ENCODE measurements at regions not wholly inside any gene's neighbourhood (a gene's known extent, or its start where the extent isn't known, plus 50 kb on each side); places are given as distances from the start of the nearest gene placed in this dataset.
"Not testable (repeated sequence)": the region's sequence is repeated elsewhere in the genome, so short reads cannot be mapped to it uniquely, and the experiment has no call there.

- Histone ChIP-seq H2AK5ac (ENCODE audit: low read length) (no peak overlapping the region), H3K18ac (ENCODE audit: low read length) (no peak overlapping the region), H3K9me3 (ENCODE audit: insufficient read depth, low read depth, low read length) (no peaks in the 10 kb centered on the region), H3K27me3 (ENCODE audit: insufficient read depth, low read length) (peaks cover 1% of the 10 kb centered on the region), H3K4me1 (ENCODE audit: control insufficient read depth in 1 of 2, insufficient read depth in 2 of 2, low read length in 2 of 2) (peaks cover 4% of the 10 kb centered on the region in 2 experiments), H3K27ac (ENCODE audit: low read depth, low read length) (no peak overlapping the region), H3K9ac (ENCODE audit: low read length) (no peak overlapping the region), H4K91ac (ENCODE audit: low read depth, low read length) (no peak overlapping the region), H3K4me3 (ENCODE audit: low read depth, low read length) (no peak overlapping the region), H3K79me2 (ENCODE audit: control insufficient read depth, insufficient read depth, low read length, poor library complexity) (no peaks in the 10 kb centered on the region), H4K12ac (ENCODE audit: low read depth, low read length) (no peak overlapping the region), H3K36me3 (ENCODE audit: control insufficient read depth in 1 of 2, insufficient read depth in 2 of 2, low read length in 2 of 2) (no peaks in the 10 kb centered on the region), H3K4me2 (ENCODE audit: low read length) (no peak overlapping the region), H2AFZ (ENCODE audit: insufficient read depth, low read length, poor library complexity) (no peak overlapping the region), H2BK120ac (ENCODE audit: insufficient read depth, low read length, poor library complexity) (no peak overlapping the region), H3K14ac (ENCODE audit: low read length) (no peak overlapping the region), H2BK12ac (ENCODE audit: low read length) (no peak overlapping the region), H4K8ac (ENCODE audit: low read depth, low read length) (no peak overlapping the region), H3K79me1 (ENCODE audit: low read length) (no peaks in the 10 kb centered on the region), H3K4ac (ENCODE audit: low read depth, low read length) (no peak overlapping the region), H3K23ac (ENCODE audit: low read length) (no peak overlapping the region), H2BK5ac (ENCODE audit: low read depth, low read length, poor library complexity) (no peak overlapping the region)
- DNase-seq: peak in 1 of 2 donors; percentile 49
- WGBS (ENCODE audit: extremely low coverage, insufficient coverage, insufficient read length): no CpG with 5 or more reads among the region's 3 CpGs
Observed at GRCh38 chr5:174943785-174944184, 219.4 kb downstream of the MSX2 start.

GRCh38 chr5:174943002-174943401 is 218.6 kb downstream of the MSX2 start:
- H2BK12ac ChIP-seq (ENCODE audit: low read length); H3K79me2 ChIP-seq (ENCODE audit: control insufficient read depth, insufficient read depth, low read length, poor library complexity); H3K9me3 ChIP-seq (ENCODE audit: insufficient read depth, low read depth, low read length); H3K79me1 ChIP-seq (ENCODE audit: low read length); H2AK5ac ChIP-seq (ENCODE audit: low read length); H3K14ac ChIP-seq (ENCODE audit: low read length); H4K91ac ChIP-seq (ENCODE audit: low read depth, low read length); H2AFZ ChIP-seq (ENCODE audit: insufficient read depth, low read length, poor library complexity); H3K4me1 ChIP-seq (ENCODE audit: control insufficient read depth in 1 of 2, insufficient read depth in 2 of 2, low read length in 2 of 2); H4K12ac ChIP-seq (ENCODE audit: low read depth, low read length); H3K27ac ChIP-seq (ENCODE audit: low read depth, low read length); H3K4me2 ChIP-seq (ENCODE audit: low read length); H3K18ac ChIP-seq (ENCODE audit: low read length); H3K4ac ChIP-seq (ENCODE audit: low read depth, low read length); H4K8ac ChIP-seq (ENCODE audit: low read depth, low read length); H3K23ac ChIP-seq (ENCODE audit: low read length); H3K4me3 ChIP-seq (ENCODE audit: low read depth, low read length); H3K27me3 ChIP-seq (ENCODE audit: insufficient read depth, low read length); H2BK120ac ChIP-seq (ENCODE audit: insufficient read depth, low read length, poor library complexity); H2BK5ac ChIP-seq (ENCODE audit: low read depth, low read length, poor library complexity); DNase-seq; H3K9ac ChIP-seq (ENCODE audit: low read length); H3K36me3 ChIP-seq (ENCODE audit: control insufficient read depth in 1 of 2, insufficient read depth in 2 of 2, low read length in 2 of 2): not testable (repeated sequence)
- no CpG with 5 or more reads among the region's 1 CpG for WGBS (ENCODE audit: extremely low coverage, insufficient coverage, insufficient read length)

GRCh38 chr5:174937201-174938123 is 213.1 kb downstream of the MSX2 start:
- Histone ChIP-seq H3K27ac (ENCODE audit: low read depth, low read length) (no peak overlapping the region), H4K12ac (ENCODE audit: low read depth, low read length) (no peak overlapping the region), H2AFZ (ENCODE audit: insufficient read depth, low read length, poor library complexity) (no peak overlapping the region), H3K36me3 (ENCODE audit: control insufficient read depth in 1 of 2, insufficient read depth in 2 of 2, low read length in 2 of 2) (no peaks in the 10 kb centered on the region), H4K8ac (ENCODE audit: low read depth, low read length) (no peak overlapping the region), H3K4me3 (ENCODE audit: low read depth, low read length) (no peak overlapping the region), H3K18ac (ENCODE audit: low read length) (no peak overlapping the region), H4K91ac (ENCODE audit: low read depth, low read length) (no peak overlapping the region), H3K9me3 (ENCODE audit: insufficient read depth, low read depth, low read length) (peaks cover 2% of the 10 kb centered on the region), H3K79me1 (ENCODE audit: low read length) (no peaks in the 10 kb centered on the region), H3K79me2 (ENCODE audit: control insufficient read depth, insufficient read depth, low read length, poor library complexity) (no peaks in the 10 kb centered on the region), H3K27me3 (ENCODE audit: insufficient read depth, low read length) (peaks cover 2% of the 10 kb centered on the region), H2AK5ac (ENCODE audit: low read length) (no peak overlapping the region), H2BK120ac (ENCODE audit: insufficient read depth, low read length, poor library complexity) (no peak overlapping the region), H3K4me1 (ENCODE audit: control insufficient read depth in 1 of 2, insufficient read depth in 2 of 2, low read length in 2 of 2) (peaks cover 0 to 5% of the 10 kb centered on the region in 2 experiments), H3K4ac (ENCODE audit: low read depth, low read length) (no peak overlapping the region), H3K23ac (ENCODE audit: low read length) (no peak overlapping the region), H2BK5ac (ENCODE audit: low read depth, low read length, poor library complexity) (no peak overlapping the region), H3K9ac (ENCODE audit: low read length) (no peak overlapping the region), H2BK12ac (ENCODE audit: low read length) (no peak overlapping the region), H3K4me2 (ENCODE audit: low read length) (no peak overlapping the region), H3K14ac (ENCODE audit: low read length) (no peak overlapping the region)
- peak in 1 of 2 donors; percentile 6 for DNase-seq
- whole genome bisulfite sequencing (ENCODE audit: extremely low coverage, insufficient coverage, insufficient read length): no CpG with 5 or more reads among the region's 6 CpGs

- H2BK120ac ChIP-seq (ENCODE audit: insufficient read depth, low read length, poor library complexity): no peak overlapping the region
Observed at GRCh38 chr5:174935854-174936474, 211.6 kb downstream of the MSX2 start.

More at GRCh38 chr5:174935854-174936474, 211.6 kb downstream of the MSX2 start:
- WGBS (ENCODE audit: extremely low coverage, insufficient coverage, insufficient read length): no CpG with 5 or more reads among the region's 9 CpGs
- Histone ChIP-seq H3K79me1 (ENCODE audit: low read length) (no peaks in the 10 kb centered on the region), H4K12ac (ENCODE audit: low read depth, low read length) (no peak overlapping the region), H3K9ac (ENCODE audit: low read length) (no peak overlapping the region), H3K23ac (ENCODE audit: low read length) (no peak overlapping the region), H2AK5ac (ENCODE audit: low read length) (no peak overlapping the region), H3K14ac (ENCODE audit: low read length) (no peak overlapping the region), H3K4me2 (ENCODE audit: low read length) (no peak overlapping the region), H3K18ac (ENCODE audit: low read length) (no peak overlapping the region), H3K9me3 (ENCODE audit: insufficient read depth, low read depth, low read length) (peaks cover 2% of the 10 kb centered on the region), H3K4me1 (ENCODE audit: control insufficient read depth in 1 of 2, insufficient read depth in 2 of 2, low read length in 2 of 2) (peaks cover 0 to 5% of the 10 kb centered on the region in 2 experiments), H4K8ac (ENCODE audit: low read depth, low read length) (no peak overlapping the region), H3K27me3 (ENCODE audit: insufficient read depth, low read length) (peaks cover 2% of the 10 kb centered on the region), H2BK5ac (ENCODE audit: low read depth, low read length, poor library complexity) (no peak overlapping the region), H2AFZ (ENCODE audit: insufficient read depth, low read length, poor library complexity) (no peak overlapping the region), H3K79me2 (ENCODE audit: control insufficient read depth, insufficient read depth, low read length, poor library complexity) (no peaks in the 10 kb centered on the region), H3K36me3 (ENCODE audit: control insufficient read depth in 1 of 2, insufficient read depth in 2 of 2, low read length in 2 of 2) (no peaks in the 10 kb centered on the region), H3K27ac (ENCODE audit: low read depth, low read length) (no peak overlapping the region), H2BK12ac (ENCODE audit: low read length) (no peak overlapping the region), H3K4ac (ENCODE audit: low read depth, low read length) (no peak overlapping the region), H3K4me3 (ENCODE audit: low read depth, low read length) (no peak overlapping the region), H4K91ac (ENCODE audit: low read depth, low read length) (no peak overlapping the region)
- peak; percentile 51 to 73 for DNase-seq
